ENCODE measurements at regions not wholly inside any gene's neighbourhood (a gene's known extent, or its start where the extent isn't known, plus 50 kb on each side); places are given as distances from the start of the nearest gene placed in this dataset.
A peak's percentile ranks its signal among the peaks of the same experiment; 100 is the strongest.

DNA sequence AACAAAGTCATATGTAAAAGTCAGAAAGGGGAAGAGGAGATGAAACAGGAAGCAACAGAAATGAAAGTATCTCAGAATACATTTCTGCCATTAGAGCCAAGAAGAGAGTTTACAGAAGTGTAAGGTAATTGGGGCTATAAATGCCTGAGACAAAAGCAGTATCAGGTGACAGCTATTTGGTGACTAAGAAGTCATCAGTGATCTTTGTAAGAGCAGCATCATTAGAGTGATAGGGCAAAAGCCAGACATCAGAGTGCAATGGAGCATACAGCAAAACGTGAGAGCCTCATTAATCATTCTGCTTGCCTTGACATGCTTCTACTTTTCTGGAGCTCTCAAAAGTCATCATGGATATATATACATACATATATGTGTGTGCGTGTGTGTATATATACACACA, 804.7 kb upstream of the PIK3C3 start:
- H3K36me3 ChIP-seq (ENCODE audit: control insufficient read depth, insufficient read depth, low read length): no peaks in the 10 kb centered on the region
- H3K9me3 ChIP-seq (ENCODE audit: control insufficient read depth, insufficient read depth, low read length): no peaks in the 10 kb centered on the region
- H3K27ac ChIP-seq (ENCODE audit: low read depth, low read length): no peak overlapping the region
- no peaks in the 10 kb centered on the region for H3K27me3 ChIP-seq (ENCODE audit: control insufficient read depth, insufficient read depth, low read length)
- no peak for DNase-seq (ENCODE audit: low read depth in 4 of 6, low spot score in 6 of 6)
- H3K4me3 ChIP-seq (ENCODE audit: low read depth, low read length): no peak overlapping the region
- WGBS (ENCODE audit: insufficient coverage): 20% methylated on average over 1 of the region's 2 CpGs
- no peaks in the 10 kb centered on the region for H3K4me1 ChIP-seq (ENCODE audit: control insufficient read depth, insufficient read depth, low read length)

DNA sequence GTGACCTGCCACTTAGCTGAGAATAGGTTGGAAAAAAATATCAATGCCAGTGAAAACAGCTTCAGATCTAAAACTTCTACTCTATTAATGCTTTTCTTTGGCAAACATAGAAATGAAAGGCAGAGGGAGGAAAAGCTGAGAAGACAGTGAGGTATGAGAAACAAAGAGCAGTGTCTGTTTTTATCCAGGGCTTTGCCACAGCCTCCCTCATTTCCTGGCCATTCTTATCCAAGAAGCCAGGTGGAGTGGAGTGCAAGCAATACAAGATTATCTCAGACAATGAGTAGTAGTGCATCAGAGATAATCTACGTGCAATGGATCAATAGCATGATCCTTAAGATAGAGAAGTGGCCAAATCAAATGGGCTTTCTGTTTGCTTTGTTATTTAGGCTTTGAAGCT, 808.7 kb upstream of the PIK3C3 start:
- no peaks in the 10 kb centered on the region for H3K4me1 ChIP-seq (ENCODE audit: control insufficient read depth, insufficient read depth, low read length)

GRCh38 chr18:41145516-41145915, 809.5 kb upstream of the PIK3C3 start:
- H3K9me3 ChIP-seq (ENCODE audit: control insufficient read depth, insufficient read depth, low read length): no peaks in the 10 kb centered on the region
- DNase-seq (ENCODE audit: low read depth in 4 of 6, low spot score in 6 of 6): no peak
- no peak overlapping the region for H3K27ac ChIP-seq (ENCODE audit: low read depth, low read length)
- no peaks in the 10 kb centered on the region for H3K36me3 ChIP-seq (ENCODE audit: control insufficient read depth, insufficient read depth, low read length)
- no peaks in the 10 kb centered on the region for H3K4me1 ChIP-seq (ENCODE audit: control insufficient read depth, insufficient read depth, low read length)
- H3K27me3 ChIP-seq (ENCODE audit: control insufficient read depth, insufficient read depth, low read length): no peaks in the 10 kb centered on the region
- no peak overlapping the region for H3K4me3 ChIP-seq (ENCODE audit: low read depth, low read length)

More for the DNA sequence above, 808.7 kb upstream of the PIK3C3 start:
- no CpG with 5 or more reads among the region's 1 CpG for WGBS (ENCODE audit: insufficient coverage)
- Histone ChIP-seq H3K4me3 (ENCODE audit: low read depth, low read length) (no peak overlapping the region), H3K27ac (ENCODE audit: low read depth, low read length) (no peak overlapping the region), H3K27me3 (ENCODE audit: control insufficient read depth, insufficient read depth, low read length) (no peaks in the 10 kb centered on the region), H3K9me3 (ENCODE audit: control insufficient read depth, insufficient read depth, low read length) (no peaks in the 10 kb centered on the region), H3K36me3 (ENCODE audit: control insufficient read depth, insufficient read depth, low read length) (no peaks in the 10 kb centered on the region)
- DNase-seq (ENCODE audit: low read depth in 4 of 6, low spot score in 6 of 6): peak in 1 of 6 donors; percentile 19

DNA sequence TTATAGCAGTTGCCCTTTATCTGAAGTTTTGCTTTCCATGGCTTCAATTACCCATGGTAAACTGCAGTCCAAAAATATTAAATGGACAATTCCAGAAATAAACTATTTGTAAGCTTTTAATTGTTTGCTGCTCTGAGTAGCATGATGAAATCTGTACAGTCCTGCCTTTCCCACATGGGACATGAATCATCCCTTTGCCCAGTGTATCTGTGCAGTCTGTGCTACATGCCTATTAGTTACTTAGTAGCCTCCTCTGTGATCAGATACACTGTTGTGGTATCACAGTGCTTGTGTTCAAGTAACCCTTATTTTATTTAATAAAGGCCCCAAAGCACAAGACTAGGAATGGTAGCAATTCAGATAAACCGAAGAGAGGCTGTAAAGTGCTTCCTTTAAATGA, 810.6 kb upstream of the PIK3C3 start:
- no peak overlapping the region for H3K4me3 ChIP-seq (ENCODE audit: low read depth, low read length)
- H3K27me3 ChIP-seq (ENCODE audit: control insufficient read depth, insufficient read depth, low read length): no peaks in the 10 kb centered on the region
- H3K27ac ChIP-seq (ENCODE audit: low read depth, low read length): no peak overlapping the region
- no peaks in the 10 kb centered on the region for H3K9me3 ChIP-seq (ENCODE audit: control insufficient read depth, insufficient read depth, low read length)
- DNase-seq (ENCODE audit: low read depth in 4 of 6, low spot score in 6 of 6): peak in 1 of 6 donors; percentile 10
- WGBS (ENCODE audit: insufficient coverage): no CpG with 5 or more reads among the region's 1 CpG
- H3K4me1 ChIP-seq (ENCODE audit: control insufficient read depth, insufficient read depth, low read length): no peaks in the 10 kb centered on the region
- no peaks in the 10 kb centered on the region for H3K36me3 ChIP-seq (ENCODE audit: control insufficient read depth, insufficient read depth, low read length)

DNA sequence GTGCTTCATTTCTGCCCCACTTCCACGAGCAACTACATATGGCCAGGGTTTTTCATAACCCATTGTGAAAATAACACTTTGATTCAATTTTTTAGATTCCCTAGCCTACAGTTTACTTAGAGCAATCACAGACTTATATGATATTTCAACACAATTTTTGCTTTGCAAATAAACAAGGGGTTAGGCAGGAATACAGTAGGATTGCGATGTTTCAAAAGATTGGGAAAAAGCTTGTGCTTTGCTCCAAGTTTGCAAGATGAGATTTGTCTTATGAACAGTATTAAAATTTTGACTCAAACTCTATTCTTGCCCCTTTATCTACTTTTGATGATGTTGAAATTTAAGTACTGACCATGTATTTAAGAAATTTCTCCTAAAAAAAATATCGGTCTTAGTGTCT, 814.5 kb upstream of the PIK3C3 start:
- no CpG with 5 or more reads among the region's 3 CpGs for WGBS (ENCODE audit: insufficient coverage)
- no peak overlapping the region for H3K4me3 ChIP-seq (ENCODE audit: low read depth, low read length)
- DNase-seq (ENCODE audit: low read depth in 4 of 6, low spot score in 6 of 6): no peak
- H3K27ac ChIP-seq (ENCODE audit: low read depth, low read length): no peak overlapping the region
- H3K4me1 ChIP-seq (ENCODE audit: control insufficient read depth, insufficient read depth, low read length): no peaks in the 10 kb centered on the region
- H3K27me3 ChIP-seq (ENCODE audit: control insufficient read depth, insufficient read depth, low read length): no peaks in the 10 kb centered on the region
- no peaks in the 10 kb centered on the region for H3K36me3 ChIP-seq (ENCODE audit: control insufficient read depth, insufficient read depth, low read length)
- H3K9me3 ChIP-seq (ENCODE audit: control insufficient read depth, insufficient read depth, low read length): no peaks in the 10 kb centered on the region

DNA sequence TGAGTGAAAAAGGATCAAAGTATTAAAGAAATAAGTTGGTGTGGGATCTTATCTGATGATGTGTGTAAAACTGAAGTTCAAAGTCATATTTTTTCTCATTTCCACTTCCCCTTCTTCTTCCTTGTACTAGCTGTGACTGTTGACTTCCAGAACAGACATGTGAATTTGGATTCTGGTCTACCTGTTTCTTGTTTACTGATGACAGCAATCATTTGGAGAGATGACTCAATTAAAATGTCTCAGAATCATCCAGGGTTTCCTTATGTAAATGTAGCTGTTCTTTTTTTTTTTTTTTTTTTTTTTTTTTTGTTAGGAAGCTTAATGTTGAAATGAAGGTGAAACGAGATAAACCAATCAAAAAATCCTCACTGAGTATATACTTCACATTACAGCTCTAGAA, 819.9 kb upstream of the PIK3C3 start:
- H3K4me3 ChIP-seq (ENCODE audit: low read depth, low read length): no peak overlapping the region
- no peaks in the 10 kb centered on the region for H3K27me3 ChIP-seq (ENCODE audit: control insufficient read depth, insufficient read depth, low read length)
- WGBS (ENCODE audit: insufficient coverage): no CpG with 5 or more reads among the region's 1 CpG
- no peaks in the 10 kb centered on the region for H3K9me3 ChIP-seq (ENCODE audit: control insufficient read depth, insufficient read depth, low read length)
- H3K4me1 ChIP-seq (ENCODE audit: control insufficient read depth, insufficient read depth, low read length): no peaks in the 10 kb centered on the region
- H3K27ac ChIP-seq (ENCODE audit: low read depth, low read length): no peak overlapping the region
- no peak for DNase-seq (ENCODE audit: low read depth in 4 of 6, low spot score in 6 of 6)
- H3K36me3 ChIP-seq (ENCODE audit: control insufficient read depth, insufficient read depth, low read length): no peaks in the 10 kb centered on the region

- DNase-seq (ENCODE audit: low read depth in 4 of 6, low spot score in 6 of 6): peak in 1 of 6 donors; percentile 51
- Histone ChIP-seq H3K4me1 (ENCODE audit: control insufficient read depth, insufficient read depth, low read length) (no peaks in the 10 kb centered on the region), H3K9me3 (ENCODE audit: control insufficient read depth, insufficient read depth, low read length) (no peaks in the 10 kb centered on the region), H3K27me3 (ENCODE audit: control insufficient read depth, insufficient read depth, low read length) (no peaks in the 10 kb centered on the region), H3K27ac (ENCODE audit: low read depth, low read length) (no peak overlapping the region), H3K4me3 (ENCODE audit: low read depth, low read length) (no peak overlapping the region), H3K36me3 (ENCODE audit: control insufficient read depth, insufficient read depth, low read length) (no peaks in the 10 kb centered on the region)
- WGBS (ENCODE audit: insufficient coverage): 50% methylated on average over 2 of the region's 4 CpGs
Measured at GRCh38 chr18:41134426-41134825, 820.6 kb upstream of the PIK3C3 start.

GRCh38 chr18:41131050-41131449, 824.0 kb upstream of the PIK3C3 start:
- 100% methylated on average over 1 of the region's 2 CpGs for WGBS (ENCODE audit: insufficient coverage)

DNA sequence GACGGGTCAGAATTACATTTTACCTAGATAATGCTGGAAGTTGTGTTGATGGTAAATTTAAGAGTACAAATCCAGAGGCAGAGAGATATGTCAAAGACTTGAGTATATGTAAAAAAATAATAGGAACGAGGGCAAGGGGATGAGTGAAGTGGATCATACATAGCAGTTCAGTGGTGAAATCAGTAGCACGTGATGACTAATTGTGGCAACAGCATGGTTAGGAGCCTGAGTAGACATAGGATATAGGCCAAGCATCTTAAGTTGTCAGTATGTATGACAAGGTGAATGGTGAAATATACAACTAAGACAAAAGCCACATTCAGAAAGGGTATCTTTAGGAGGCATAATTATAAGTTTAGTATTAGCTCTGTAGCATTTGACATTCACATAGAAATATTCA, 826.5 kb upstream of the PIK3C3 start:
- H3K36me3 ChIP-seq (ENCODE audit: control insufficient read depth, insufficient read depth, low read length): no peaks in the 10 kb centered on the region
- no peaks in the 10 kb centered on the region for H3K4me1 ChIP-seq (ENCODE audit: control insufficient read depth, insufficient read depth, low read length)
- 90% methylated on average over 2 of the region's 3 CpGs for WGBS (ENCODE audit: insufficient coverage)
- H3K27ac ChIP-seq (ENCODE audit: low read depth, low read length): no peak overlapping the region
- H3K9me3 ChIP-seq (ENCODE audit: control insufficient read depth, insufficient read depth, low read length): no peaks in the 10 kb centered on the region
- H3K4me3 ChIP-seq (ENCODE audit: low read depth, low read length): no peak overlapping the region
- no peak for DNase-seq (ENCODE audit: low read depth in 4 of 6, low spot score in 6 of 6)
- H3K27me3 ChIP-seq (ENCODE audit: control insufficient read depth, insufficient read depth, low read length): no peaks in the 10 kb centered on the region

More at GRCh38 chr18:41131050-41131449, 824.0 kb upstream of the PIK3C3 start:
- H3K4me3 ChIP-seq (ENCODE audit: low read depth, low read length): no peak overlapping the region
- H3K27me3 ChIP-seq (ENCODE audit: control insufficient read depth, insufficient read depth, low read length): no peaks in the 10 kb centered on the region
- H3K4me1 ChIP-seq (ENCODE audit: control insufficient read depth, insufficient read depth, low read length): no peaks in the 10 kb centered on the region
- H3K36me3 ChIP-seq (ENCODE audit: control insufficient read depth, insufficient read depth, low read length): no peaks in the 10 kb centered on the region
- no peaks in the 10 kb centered on the region for H3K9me3 ChIP-seq (ENCODE audit: control insufficient read depth, insufficient read depth, low read length)
- no peak overlapping the region for H3K27ac ChIP-seq (ENCODE audit: low read depth, low read length)
- no peak for DNase-seq (ENCODE audit: low read depth in 4 of 6, low spot score in 6 of 6)

DNA sequence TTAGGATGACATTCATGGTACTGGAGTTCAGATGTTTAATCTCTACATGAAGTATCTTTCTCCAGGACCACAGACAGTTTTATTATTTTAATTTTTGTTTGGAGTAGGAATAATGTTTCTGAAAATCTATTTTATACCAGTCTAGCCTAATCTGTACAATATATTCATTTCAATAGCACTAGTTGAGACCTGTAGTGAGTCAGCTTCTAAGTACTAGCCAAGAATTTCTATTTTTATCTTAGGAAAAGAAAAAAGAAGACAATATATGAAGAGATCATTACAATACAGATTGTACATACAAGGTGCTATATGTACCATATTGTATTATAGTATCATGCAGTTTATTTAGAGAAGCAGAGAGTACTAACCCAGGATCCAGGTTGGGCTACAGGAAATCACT, 826.9 kb upstream of the PIK3C3 start:
- Histone ChIP-seq H3K36me3 (ENCODE audit: control insufficient read depth, insufficient read depth, low read length) (no peaks in the 10 kb centered on the region), H3K4me1 (ENCODE audit: control insufficient read depth, insufficient read depth, low read length) (no peaks in the 10 kb centered on the region), H3K27ac (ENCODE audit: low read depth, low read length) (no peak overlapping the region), H3K4me3 (ENCODE audit: low read depth, low read length) (no peak overlapping the region), H3K9me3 (ENCODE audit: control insufficient read depth, insufficient read depth, low read length) (no peaks in the 10 kb centered on the region), H3K27me3 (ENCODE audit: control insufficient read depth, insufficient read depth, low read length) (no peaks in the 10 kb centered on the region)
- no peak for DNase-seq (ENCODE audit: low read depth in 4 of 6, low spot score in 6 of 6)
